GM13976 (cell line): ENCODE measurements at regions not wholly inside any gene's neighbourhood (a gene's known extent, or its start where the extent isn't known, plus 50 kb on each side); places are given as distances from the start of the nearest gene placed in this dataset.

Source experiments
- DNase-seq: peaks from one replicate; pipeline ENCODE4 v3.0.0; 2012; ENCODE audit warnings: low spot score
- in situ Hi-C: fragments of 300-500 bp; cut with MboI; formaldehyde crosslinking; loops from one replicate; pipeline ENCODE4 v1.12.0; 2022; ENCODE audit warnings: low sequenced_read_pairs, mixed read lengths, inconsistent platforms; ENCODE audit not compliant: unreplicated experiment
- TF ChIP-seq, protein P1 (sequence below): IDR thresholded peaks from 2 replicates; pipeline ENCODE4 v1.5.1; 2012; ENCODE audit warnings: borderline replicate concordance, mild to moderate bottlenecking; ENCODE audit not compliant: insufficient read depth; ENCODE audit errors: extremely low read depth, missing control alignments, control extremely low read depth

DNA sequence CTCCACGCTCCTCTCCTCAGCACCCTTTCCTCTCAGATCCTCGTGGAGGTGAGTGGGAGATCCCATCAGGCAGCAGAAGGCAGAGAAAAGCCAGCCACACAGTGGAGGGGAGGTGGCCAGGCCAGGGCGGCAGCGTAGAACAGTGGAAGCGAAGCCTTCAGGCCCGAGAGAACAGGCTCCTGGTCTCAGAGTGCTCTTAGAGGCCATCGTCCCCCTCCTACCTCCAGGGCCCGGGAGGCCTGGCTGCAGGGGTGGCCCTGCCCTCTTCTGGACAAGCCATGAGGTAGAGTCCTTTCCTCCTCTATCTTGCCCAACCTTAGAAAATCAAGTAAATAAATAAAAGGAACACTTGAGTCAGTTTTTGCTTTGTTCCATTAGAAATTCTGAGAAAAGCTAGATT is 202.0 kb downstream of the KATNAL1 start:
- DNase-seq: no peak
- TF ChIP-seq, protein P1, sequence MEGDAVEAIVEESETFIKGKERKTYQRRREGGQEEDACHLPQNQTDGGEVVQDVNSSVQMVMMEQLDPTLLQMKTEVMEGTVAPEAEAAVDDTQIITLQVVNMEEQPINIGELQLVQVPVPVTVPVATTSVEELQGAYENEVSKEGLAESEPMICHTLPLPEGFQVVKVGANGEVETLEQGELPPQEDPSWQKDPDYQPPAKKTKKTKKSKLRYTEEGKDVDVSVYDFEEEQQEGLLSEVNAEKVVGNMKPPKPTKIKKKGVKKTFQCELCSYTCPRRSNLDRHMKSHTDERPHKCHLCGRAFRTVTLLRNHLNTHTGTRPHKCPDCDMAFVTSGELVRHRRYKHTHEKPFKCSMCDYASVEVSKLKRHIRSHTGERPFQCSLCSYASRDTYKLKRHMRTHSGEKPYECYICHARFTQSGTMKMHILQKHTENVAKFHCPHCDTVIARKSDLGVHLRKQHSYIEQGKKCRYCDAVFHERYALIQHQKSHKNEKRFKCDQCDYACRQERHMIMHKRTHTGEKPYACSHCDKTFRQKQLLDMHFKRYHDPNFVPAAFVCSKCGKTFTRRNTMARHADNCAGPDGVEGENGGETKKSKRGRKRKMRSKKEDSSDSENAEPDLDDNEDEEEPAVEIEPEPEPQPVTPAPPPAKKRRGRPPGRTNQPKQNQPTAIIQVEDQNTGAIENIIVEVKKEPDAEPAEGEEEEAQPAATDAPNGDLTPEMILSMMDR: no peak
- in situ Hi-C loops: no loop called here

DNA sequence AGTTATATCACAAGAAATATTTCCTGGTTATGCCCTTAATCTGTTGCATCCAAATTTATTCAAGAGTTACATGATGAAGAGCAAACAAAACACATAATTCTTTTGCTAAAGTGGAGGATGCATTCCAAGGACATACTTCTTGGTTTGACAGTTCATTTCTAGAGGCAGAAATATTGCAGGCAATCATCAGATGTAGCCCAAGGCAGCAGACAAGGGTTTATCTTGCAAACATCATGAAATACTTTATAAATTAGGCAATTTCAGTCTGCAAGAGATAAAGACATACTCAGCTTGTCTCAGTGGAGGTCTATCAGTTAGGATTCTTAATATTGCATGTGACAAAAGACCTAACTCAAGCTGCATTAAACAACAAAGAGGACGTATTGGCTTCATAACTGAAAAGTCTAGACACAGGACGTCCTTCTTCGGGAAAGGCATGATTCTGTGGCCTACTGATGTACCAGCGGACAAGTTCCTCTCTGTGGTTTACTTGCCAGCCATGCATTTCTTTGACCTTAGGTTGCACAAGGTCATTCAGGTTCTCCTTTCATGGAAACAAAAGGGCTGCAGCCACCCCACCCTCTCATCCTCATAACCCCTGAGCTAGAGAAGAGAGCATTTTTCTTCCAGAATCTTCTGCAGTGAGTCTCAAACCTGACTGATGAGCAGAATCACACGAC is 204.1 kb downstream of the KATNAL1 start:
- in situ Hi-C loops: no loop called here

DNA sequence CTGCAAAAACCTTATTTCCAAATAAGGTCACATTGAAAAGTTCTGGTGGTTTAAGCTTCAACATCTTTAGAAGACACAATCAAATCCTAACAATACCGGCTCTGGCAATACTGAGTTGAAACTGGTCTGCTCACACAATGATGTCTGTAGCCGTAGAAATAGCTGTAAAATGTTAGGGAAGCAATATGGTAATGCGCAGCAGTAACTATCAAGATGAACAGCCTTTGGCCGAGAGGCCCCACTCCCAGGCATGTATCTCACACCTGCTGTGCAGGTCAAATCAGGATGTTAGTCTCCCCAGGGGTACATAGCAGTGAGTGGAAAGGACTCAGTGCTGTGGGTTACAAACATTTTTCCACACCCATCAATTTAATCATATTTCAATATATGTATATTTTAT is 207.1 kb downstream of the KATNAL1 start:
- DNase-seq: no peak
- in situ Hi-C loops: no loop called here
- TF ChIP-seq, protein P1: no peak

More for the DNA sequence above, 204.1 kb downstream of the KATNAL1 start:
- TF ChIP-seq, protein P1: no peak
- DNase-seq: no peak

DNA sequence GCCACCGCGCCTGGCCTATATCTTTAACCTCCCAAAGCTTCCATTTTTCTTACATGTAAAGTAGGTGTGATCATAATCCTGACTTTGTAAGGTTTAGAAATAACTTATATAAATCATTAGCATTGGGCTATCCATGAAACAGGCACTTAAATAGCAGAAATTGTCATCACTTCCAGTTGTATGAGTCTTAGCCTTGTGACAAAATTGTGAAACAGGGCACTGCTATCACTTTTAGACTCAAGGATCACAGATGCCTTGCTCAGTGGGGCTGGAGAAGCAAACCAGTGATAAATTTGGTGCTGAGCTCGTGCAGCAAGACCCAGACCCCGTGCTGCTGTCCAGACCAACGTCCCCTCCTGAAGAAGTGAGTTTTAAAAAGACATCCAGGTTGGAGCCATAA is 209.7 kb downstream of the KATNAL1 start:
- TF ChIP-seq, protein P1: no peak
- no peak for DNase-seq
- in situ Hi-C loops: no loop called here

DNA sequence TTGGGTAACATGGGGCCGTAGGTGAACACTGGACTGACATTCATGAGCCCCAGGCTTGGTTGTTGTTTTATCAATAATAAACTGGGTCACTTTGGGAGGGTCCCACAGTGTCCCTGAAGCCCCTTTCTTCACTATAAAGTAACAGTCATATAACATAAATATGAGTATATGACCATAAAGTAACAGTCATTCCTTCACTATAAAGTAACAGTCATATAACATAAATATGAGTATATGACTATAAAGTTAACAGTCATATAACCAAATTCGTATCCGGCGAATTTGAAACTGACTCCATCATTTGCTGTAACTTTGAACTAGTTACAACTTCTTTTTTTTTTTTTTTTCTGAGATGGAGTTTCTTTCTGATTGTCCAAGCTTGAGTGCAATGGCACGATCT is 210.3 kb downstream of the KATNAL1 start:
- no peak for DNase-seq
- in situ Hi-C loops: no loop called here
- TF ChIP-seq, protein P1: no peak

DNA sequence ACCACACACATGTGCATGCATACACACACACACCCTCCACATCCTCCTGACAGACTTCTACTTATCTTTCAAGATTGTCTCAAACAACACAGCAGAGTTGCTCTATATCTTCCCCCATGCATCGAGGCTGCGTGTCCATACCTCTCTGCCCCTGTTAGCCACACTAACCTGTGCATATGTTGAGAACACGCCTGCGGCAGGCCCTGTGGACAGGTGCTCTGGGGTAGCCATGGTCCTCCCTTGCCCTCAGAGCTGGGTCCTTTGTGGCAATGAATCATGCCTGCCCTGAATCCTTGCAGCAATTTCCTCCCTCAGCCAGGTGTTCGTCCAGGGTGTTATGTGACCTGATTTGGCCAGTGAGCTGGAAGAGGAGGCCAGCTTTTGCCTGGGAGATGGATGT is 213.3 kb downstream of the KATNAL1 start:
- in situ Hi-C loops: no loop called here
- TF ChIP-seq, protein P1: no peak
- no peak for DNase-seq
